Neural progenitor cell (in vitro differentiated cells): ENCODE measurements at regions not wholly inside any gene's neighbourhood (a gene's known extent, or its start where the extent isn't known, plus 50 kb on each side); places are given as distances from the start of the nearest gene placed in this dataset.

ENCODE experiments used
- DNase-seq: peaks from one replicate; pipeline ENCODE4 v3.0.0-alpha.2; 2016; ENCODE audit warnings: low spot score
- H2AFZ ChIP-seq: fragments of 200-600 bp; sonication (generic); replicated peaks from 2 replicates; pipeline ENCODE4 v1.6.1; 2016; ENCODE audit warnings: antibody characterized with exemption
- H3F3A ChIP-seq: fragments of 200-600 bp; sonication (generic); 2 replicates; pipeline ENCODE4 v1.6.1; 2016; ENCODE audit warnings: antibody characterized with exemption, low read depth
- H3K27ac ChIP-seq: fragments of 200-600 bp; sonication (generic); 2 replicates; pipeline ENCODE4 v1.5.1; 2016; ENCODE audit warnings: mild to moderate bottlenecking
- H3K27me3 ChIP-seq: fragments of 200-600 bp; sonication (generic); 2 replicates; pipeline ENCODE4 v1.6.1; 2016; ENCODE audit warnings: mild to moderate bottlenecking, moderate library complexity
- H3K36me3 ChIP-seq: fragments of 200-600 bp; sonication (generic); 2 replicates; pipeline ENCODE4 v1.5.1; 2016
- H3K4me1 ChIP-seq: fragments of 200-600 bp; sonication (generic); 2 replicates; pipeline ENCODE4 v1.6.1; 2016; ENCODE audit warnings: mixed run types
- H3K4me2 ChIP-seq: fragments of 200-600 bp; sonication (generic); 2 replicates; pipeline ENCODE4 v1.6.1; 2016
- H3K4me3 ChIP-seq: fragments of 200-600 bp; sonication (generic); 2 replicates; pipeline ENCODE4 v1.5.1; 2016
- H3K79me2 ChIP-seq: fragments of 200-600 bp; sonication (generic); 2 replicates; pipeline ENCODE4 v1.6.1; 2016; ENCODE audit warnings: low read depth
- H3K9ac ChIP-seq: fragments of 200-600 bp; sonication (generic); 2 replicates; pipeline ENCODE4 v1.6.1; 2016
- H3K9me3 ChIP-seq: fragments of 200-600 bp; sonication (generic); 2 replicates; pipeline ENCODE4 v1.5.1; 2016; ENCODE audit warnings: low read depth
- H4K20me1 ChIP-seq: fragments of 200-600 bp; sonication (generic); 2 replicates; pipeline ENCODE4 v1.6.1; 2016; ENCODE audit warnings: low read depth
- H3K27ac Mint-ChIP-seq: 3 replicates; pipeline ENCODE4 v1.8.0; 2021; ENCODE audit warnings: mixed read lengths
- H3K27me3 Mint-ChIP-seq: 2 replicates; pipeline ENCODE4 v1.8.0; 2022; ENCODE audit warnings: low read depth, mild to moderate bottlenecking, inconsistent platforms, moderate library complexity, mixed read lengths; ENCODE audit not compliant: insufficient read depth
- H3K36me3 Mint-ChIP-seq: 3 replicates; pipeline ENCODE4 v1.8.0; 2021; ENCODE audit warnings: mixed read lengths
- H3K4me1 Mint-ChIP-seq: 3 replicates; pipeline ENCODE4 v1.8.0; 2021; ENCODE audit warnings: mixed read lengths
- H3K4me3 Mint-ChIP-seq: 3 replicates; pipeline ENCODE4 v1.8.0; 2021; ENCODE audit warnings: mild to moderate bottlenecking, moderate library complexity, mixed read lengths
- H3K9me3 Mint-ChIP-seq: 3 replicates; pipeline ENCODE4 v1.8.0; 2020; ENCODE audit warnings: mixed read lengths
- EZH2 ChIP-seq: fragments of 200-600 bp; sonication (generic); IDR thresholded peaks from 2 replicates; pipeline ENCODE4 v1.6.1; 2017; ENCODE audit warnings: antibody characterized with exemption, mild to moderate bottlenecking, moderate library complexity
- EZH2phosphoT487 ChIP-seq: fragments of 200-600 bp; sonication (generic); IDR thresholded peaks from 2 replicates; pipeline ENCODE4 v1.6.1; 2017; ENCODE audit warnings: antibody characterized with exemption
- TF ChIP-seq, protein P1 (sequence below): fragments of 200-600 bp; sonication (generic); IDR thresholded peaks from 2 replicates; pipeline ENCODE4 v1.5.1; 2017; ENCODE audit warnings: antibody characterized with exemption, mild to moderate bottlenecking

- H3K4me1 ChIP-seq, result peaks cover 6% of the 10 kb centered on the region
- Mint-ChIP-seq H3K4me1 (no peaks in the 10 kb centered on the region), H3K4me3 (no peak overlapping the region), H3K27ac (no peak overlapping the region), H3K36me3 (no peaks in the 10 kb centered on the region), H3K9me3 (peaks cover 2% of the 10 kb centered on the region), H3K27me3 (no peaks in the 10 kb centered on the region)
- H3K9me3 ChIP-seq, result no peaks in the 10 kb centered on the region
- H3K36me3 ChIP-seq, result no peaks in the 10 kb centered on the region
- no peak overlapping the region for H3K9ac ChIP-seq
- H3K4me2 ChIP-seq, result no peak overlapping the region
- H2AFZ ChIP-seq, result no peak overlapping the region
- no peak for DNase-seq
- peaks cover 3% of the 10 kb centered on the region for H3F3A ChIP-seq
- no peaks in the 10 kb centered on the region for H3K27me3 ChIP-seq
- H3K4me3 ChIP-seq, result no peak overlapping the region
- H3K27ac ChIP-seq, result no peak overlapping the region
- TF ChIP-seq, protein P1, sequence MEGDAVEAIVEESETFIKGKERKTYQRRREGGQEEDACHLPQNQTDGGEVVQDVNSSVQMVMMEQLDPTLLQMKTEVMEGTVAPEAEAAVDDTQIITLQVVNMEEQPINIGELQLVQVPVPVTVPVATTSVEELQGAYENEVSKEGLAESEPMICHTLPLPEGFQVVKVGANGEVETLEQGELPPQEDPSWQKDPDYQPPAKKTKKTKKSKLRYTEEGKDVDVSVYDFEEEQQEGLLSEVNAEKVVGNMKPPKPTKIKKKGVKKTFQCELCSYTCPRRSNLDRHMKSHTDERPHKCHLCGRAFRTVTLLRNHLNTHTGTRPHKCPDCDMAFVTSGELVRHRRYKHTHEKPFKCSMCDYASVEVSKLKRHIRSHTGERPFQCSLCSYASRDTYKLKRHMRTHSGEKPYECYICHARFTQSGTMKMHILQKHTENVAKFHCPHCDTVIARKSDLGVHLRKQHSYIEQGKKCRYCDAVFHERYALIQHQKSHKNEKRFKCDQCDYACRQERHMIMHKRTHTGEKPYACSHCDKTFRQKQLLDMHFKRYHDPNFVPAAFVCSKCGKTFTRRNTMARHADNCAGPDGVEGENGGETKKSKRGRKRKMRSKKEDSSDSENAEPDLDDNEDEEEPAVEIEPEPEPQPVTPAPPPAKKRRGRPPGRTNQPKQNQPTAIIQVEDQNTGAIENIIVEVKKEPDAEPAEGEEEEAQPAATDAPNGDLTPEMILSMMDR, result no peak
- no peak for TF ChIP-seq EZH2
- no peak for TF ChIP-seq EZH2phosphoT487
- H3K79me2 ChIP-seq, result no peaks in the 10 kb centered on the region
- H4K20me1 ChIP-seq, result no peaks in the 10 kb centered on the region
Observed at GRCh38 chr3:176931991-176932390, 265.3 kb downstream of the TBL1XR1 start.

DNA sequence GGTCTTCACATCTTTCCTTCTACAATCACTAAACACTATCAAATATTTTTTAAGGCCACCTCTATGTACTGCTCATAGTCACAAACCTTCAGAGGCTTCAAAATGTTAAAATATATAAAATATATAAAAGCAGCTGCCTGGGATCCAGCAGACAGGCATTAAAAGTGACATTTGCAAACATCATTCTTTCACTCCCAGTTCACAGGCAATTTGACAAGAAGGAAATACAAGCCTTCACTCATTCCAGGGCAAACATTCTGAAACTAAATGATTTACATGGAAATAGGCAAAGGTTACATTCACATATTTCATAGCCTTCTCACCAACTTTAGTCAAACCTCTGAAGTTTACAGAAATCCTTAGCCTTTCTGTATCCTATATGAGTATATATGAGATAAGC is 266.3 kb downstream of the TBL1XR1 start:
- H3K27ac Mint-ChIP-seq, result no peak overlapping the region
- TF ChIP-seq EZH2phosphoT487 (no peak), EZH2 (no peak)
- TF ChIP-seq, protein P1, result no peak
- no peaks in the 10 kb centered on the region for H3K27me3 Mint-ChIP-seq
- H3K27me3 ChIP-seq, result no peaks in the 10 kb centered on the region
- no peaks in the 10 kb centered on the region for H3K36me3 ChIP-seq
- H3K79me2 ChIP-seq, result no peaks in the 10 kb centered on the region
- H3K9me3 Mint-ChIP-seq, result no peaks in the 10 kb centered on the region
- H3K9ac ChIP-seq, result no peak overlapping the region
- H2AFZ ChIP-seq, result no peak overlapping the region
- no peaks in the 10 kb centered on the region for H3K4me1 Mint-ChIP-seq
- no peaks in the 10 kb centered on the region for H3K9me3 ChIP-seq
- no peak overlapping the region for H3K4me3 ChIP-seq
- no peak overlapping the region for H3K4me2 ChIP-seq
- H3K4me1 ChIP-seq, result peaks cover 6% of the 10 kb centered on the region
- no peak for DNase-seq
- no peak overlapping the region for H3K4me3 Mint-ChIP-seq
- H3K27ac ChIP-seq, result no peak overlapping the region
- no peaks in the 10 kb centered on the region for H3K36me3 Mint-ChIP-seq
- H3F3A ChIP-seq, result peaks cover 3% of the 10 kb centered on the region
- H4K20me1 ChIP-seq, result no peaks in the 10 kb centered on the region

DNA sequence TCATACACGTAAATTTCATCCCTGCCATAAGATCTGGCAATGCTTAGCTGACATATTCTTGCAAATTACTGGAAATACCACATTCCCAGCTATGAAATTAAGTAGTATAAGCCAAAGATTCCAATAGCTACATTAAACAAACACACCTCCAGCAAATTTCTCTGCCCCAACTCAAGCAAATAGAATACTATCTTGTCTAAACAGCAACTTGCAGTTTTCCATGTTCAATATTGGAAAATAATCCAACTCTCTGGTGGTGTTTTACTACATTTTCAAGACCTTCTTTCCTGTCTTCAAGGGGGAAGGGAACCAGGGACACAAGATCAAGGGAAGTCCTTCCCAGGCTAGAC is 268.7 kb downstream of the TBL1XR1 start:
- no peak overlapping the region for H2AFZ ChIP-seq
- no peaks in the 10 kb centered on the region for H3K4me1 Mint-ChIP-seq
- H3K36me3 Mint-ChIP-seq, result no peaks in the 10 kb centered on the region
- no peaks in the 10 kb centered on the region for H3K79me2 ChIP-seq
- no peaks in the 10 kb centered on the region for H3K27me3 Mint-ChIP-seq
- H3K27me3 ChIP-seq, result no peaks in the 10 kb centered on the region
- no peak overlapping the region for H3K4me3 ChIP-seq
- no peak overlapping the region for H3K27ac Mint-ChIP-seq
- no peak overlapping the region for H3K4me2 ChIP-seq
- H3K9me3 Mint-ChIP-seq, result no peaks in the 10 kb centered on the region
- no peak overlapping the region for H3K27ac ChIP-seq
- no peaks in the 10 kb centered on the region for H3K9me3 ChIP-seq
- peaks cover 6% of the 10 kb centered on the region for H3K4me1 ChIP-seq
- no peaks in the 10 kb centered on the region for H3K36me3 ChIP-seq
- peaks cover 3% of the 10 kb centered on the region for H3F3A ChIP-seq
- H4K20me1 ChIP-seq, result no peaks in the 10 kb centered on the region
- TF ChIP-seq EZH2phosphoT487 (no peak), EZH2 (no peak)
- TF ChIP-seq, protein P1, result no peak
- H3K9ac ChIP-seq, result no peak overlapping the region
- no peak overlapping the region for H3K4me3 Mint-ChIP-seq
- DNase-seq, result no peak
